ENCODE measurements at regions not wholly inside any gene's neighbourhood (a gene's known extent, or its start where the extent isn't known, plus 50 kb on each side); places are given as distances from the start of the nearest gene placed in this dataset.
"Not testable (repeated sequence)": the region's sequence is repeated elsewhere in the genome, so short reads cannot be mapped to it uniquely, and the experiment has no call there.

GRCh38 chr10:35778306-35778705 is 136.2 kb upstream of the FZD8 start:
- no peak overlapping the region for H3K27ac ChIP-seq (ENCODE audit: low read length in 2 of 2)
- no peaks in the 10 kb centered on the region for H3K27me3 ChIP-seq (replicated peaks in 1 of 4; ENCODE audit: control extremely low read depth in 1 of 4, control insufficient read depth in 3 of 4, insufficient read depth in 4 of 4, low read length in 3 of 4)
- no peak for TF ChIP-seq EZH2 (IDR thresholded peaks at IDR 0.05; ENCODE audit: borderline replicate concordance, insufficient read depth, low read depth, low read length, poor library complexity, severe bottlenecking)
- no peak for TF ChIP-seq CTCF (IDR thresholded peaks at IDR 0.05)
- intact Hi-C loops (cut with micrococcal nuclease) = no loop called here
- H3K4me3 ChIP-seq (ENCODE audit: control extremely low read depth in 1 of 5, extremely low read depth in 1 of 5, insufficient read depth in 1 of 5, low read depth in 2 of 5, low read length in 4 of 5) = no peak overlapping the region
- no peak overlapping the region for H3K9ac ChIP-seq (ENCODE audit: low read length)
- Mint-ChIP-seq H3K27ac (no peak overlapping the region), H3K27me3 (peaks cover 7% of the 10 kb centered on the region), H3K4me3 (no peak overlapping the region), H3K4me1 (no peaks in the 10 kb centered on the region), H3K9me3 (ENCODE audit: insufficient read depth) (no peaks in the 10 kb centered on the region)
- no peak overlapping the region for H2AFZ ChIP-seq (ENCODE audit: insufficient read depth, low read depth, low read length, poor library complexity, severe bottlenecking)
- ChIA-PET CTCF (interaction anchor here (0.7 kb wide), 1 partner anchor 143 kb away, joined by 3 read pairs; no protein-coding TSS in a partner anchor), POLR2A (no interaction called here)
- H3K79me2 ChIP-seq (ENCODE audit: control insufficient read depth, insufficient read depth, low read length) = no peaks in the 10 kb centered on the region
- ATAC-seq (ENCODE audit: low read depth) = no peak
- DNase-seq = no peak
- 11% methylated on average over 5 of the region's 6 CpGs for WGBS (ENCODE audit: insufficient coverage)
- no peaks in the 10 kb centered on the region for H3K36me3 ChIP-seq (replicated peaks in 1 of 2; ENCODE audit: control extremely low read depth in 1 of 2, control insufficient read depth in 1 of 2, extremely low read depth in 1 of 2, insufficient read depth in 2 of 2, low read length in 1 of 2)
- no peak overlapping the region for H3K4me2 ChIP-seq (replicated peaks; ENCODE audit: low read depth, low read length, poor library complexity, severe bottlenecking)
- no peaks in the 10 kb centered on the region for H3K4me1 ChIP-seq (ENCODE audit: control insufficient read depth in 2 of 2, insufficient read depth in 2 of 2, low read length in 2 of 2)
- no peaks in the 10 kb centered on the region for H4K20me1 ChIP-seq (ENCODE audit: control insufficient read depth, insufficient read depth, low read length, poor library complexity, severe bottlenecking)
- peaks cover 0 to 4% (median 0%) of the 10 kb centered on the region in 3 donors for H3K9me3 ChIP-seq (ENCODE audit: control extremely low read depth in 1 of 3, control insufficient read depth in 2 of 3, insufficient read depth in 1 of 3, low read length in 2 of 3)

- peaks cover 14% of the 10 kb centered on the region for H3K27me3 Mint-ChIP-seq
- H3K36me3 ChIP-seq (replicated peaks in 1 of 2; ENCODE audit: control extremely low read depth in 1 of 2, control insufficient read depth in 1 of 2, extremely low read depth in 1 of 2, insufficient read depth in 2 of 2, low read length in 1 of 2); H3K4me2 ChIP-seq (replicated peaks; ENCODE audit: low read depth, low read length, poor library complexity, severe bottlenecking); H3K4me1 Mint-ChIP-seq; H3K79me2 ChIP-seq (ENCODE audit: control insufficient read depth, insufficient read depth, low read length); intact Hi-C loops (cut with micrococcal nuclease); H3K9me3 ChIP-seq (ENCODE audit: control extremely low read depth in 1 of 3, control insufficient read depth in 2 of 3, insufficient read depth in 1 of 3, low read length in 2 of 3); H3K27me3 ChIP-seq (replicated peaks in 1 of 4; ENCODE audit: control extremely low read depth in 1 of 4, control insufficient read depth in 3 of 4, insufficient read depth in 4 of 4, low read length in 3 of 4); DNase-seq; H3K9ac ChIP-seq (ENCODE audit: low read length); H3K4me3 ChIP-seq (ENCODE audit: control extremely low read depth in 1 of 5, extremely low read depth in 1 of 5, insufficient read depth in 1 of 5, low read depth in 2 of 5, low read length in 4 of 5); H3K27ac Mint-ChIP-seq; H3K27ac ChIP-seq (ENCODE audit: low read length in 2 of 2); H2AFZ ChIP-seq (ENCODE audit: insufficient read depth, low read depth, low read length, poor library complexity, severe bottlenecking); CTCF ChIA-PET; H4K20me1 ChIP-seq (ENCODE audit: control insufficient read depth, insufficient read depth, low read length, poor library complexity, severe bottlenecking); POLR2A ChIA-PET; ATAC-seq (ENCODE audit: low read depth); H3K9me3 Mint-ChIP-seq (ENCODE audit: insufficient read depth); H3K4me3 Mint-ChIP-seq; H3K4me1 ChIP-seq (ENCODE audit: control insufficient read depth in 2 of 2, insufficient read depth in 2 of 2, low read length in 2 of 2): not testable (repeated sequence)
These were observed 134.5 kb upstream of the FZD8 start for GRCh38 chr10:35776557-35776956.

Data from B cell (primary cell).